ENCODE measurements at regions not wholly inside any gene's neighbourhood (a gene's known extent, or its start where the extent isn't known, plus 50 kb on each side); places are given as distances from the start of the nearest gene placed in this dataset.

DNA sequence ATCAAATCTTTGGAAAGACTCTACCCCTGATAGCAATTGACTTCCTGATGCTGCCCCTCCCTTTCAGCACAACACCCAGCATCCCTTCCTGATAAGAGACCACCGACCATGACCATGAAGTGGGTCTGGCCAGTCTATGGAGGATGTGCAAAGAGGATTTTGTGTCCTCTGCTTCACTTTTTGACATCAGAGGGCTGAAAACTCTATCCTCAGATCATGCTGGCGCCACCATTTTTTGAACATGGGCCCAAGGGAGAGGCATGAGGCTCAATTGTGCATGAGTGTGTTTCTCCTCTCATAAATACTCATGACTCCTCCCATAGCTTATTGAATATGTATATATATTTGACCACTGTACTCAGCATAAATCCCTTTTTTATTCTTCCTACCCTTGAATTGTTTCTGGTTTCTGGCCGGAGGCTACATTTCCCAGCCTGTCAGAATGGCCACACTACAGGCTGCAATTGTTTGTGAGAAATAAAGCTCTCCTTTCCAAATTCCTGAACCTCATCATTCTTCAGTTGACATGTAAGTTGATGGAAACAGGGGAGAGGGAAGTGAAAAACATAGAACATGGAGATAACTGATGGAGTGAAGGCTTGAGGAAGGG, 314.1 kb downstream of the MYCN start:
- no peak for DNase-seq (ENCODE audit: low spot score)

GRCh38 chr2:16253291-16253690, 312.9 kb downstream of the MYCN start:
- DNase-seq (ENCODE audit: low spot score) = no peak

- no peak for DNase-seq (ENCODE audit: low spot score)
These were observed 312.5 kb downstream of the MYCN start for GRCh38 chr2:16252891-16253290.

GRCh38 chr2:16252251-16252650, 311.9 kb downstream of the MYCN start:
- DNase-seq (ENCODE audit: low spot score) = no peak

GRCh38 chr2:16251511-16252225, 311.3 kb downstream of the MYCN start:
- DNase-seq (ENCODE audit: low spot score) = no peak

DNA sequence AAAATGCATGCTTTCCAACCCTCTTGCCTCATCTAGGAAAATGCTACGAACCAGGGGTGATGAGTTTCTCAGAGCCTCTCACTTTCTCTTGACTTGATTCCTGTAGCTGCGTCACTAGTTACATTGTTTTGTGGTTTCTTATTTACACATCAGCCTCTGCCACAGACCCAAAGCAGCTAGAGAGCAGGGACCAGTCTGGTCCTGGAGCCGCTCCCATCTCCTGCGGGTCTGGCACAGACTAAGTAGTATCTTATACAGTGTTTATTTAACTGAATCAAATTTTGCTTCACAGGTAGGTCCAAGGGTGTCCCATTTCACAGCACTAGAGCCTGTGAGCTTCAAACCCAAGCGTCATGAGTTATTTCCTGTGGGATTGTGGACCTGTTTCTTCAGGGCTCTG, 310.5 kb downstream of the MYCN start:
- no peak for DNase-seq (ENCODE audit: low spot score)

DNA sequence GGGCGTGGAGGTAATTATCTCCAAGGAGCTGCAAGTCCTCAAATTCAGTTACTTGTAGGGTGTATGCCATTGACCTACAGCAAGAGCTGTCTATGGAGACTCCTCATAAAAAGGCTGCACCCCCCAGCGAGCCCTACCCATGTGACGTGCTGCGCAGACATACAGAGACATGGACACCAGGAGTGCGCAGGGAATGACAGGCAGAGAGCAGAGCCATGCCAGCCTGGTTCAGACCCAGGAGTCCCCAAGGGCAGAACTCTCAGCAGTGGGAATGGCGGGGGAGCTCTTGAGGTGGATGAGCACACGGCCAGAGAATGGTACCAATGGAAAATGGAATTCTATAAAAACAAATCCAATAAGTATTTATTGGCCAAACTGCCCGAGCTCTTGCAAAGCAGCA, 310.1 kb downstream of the MYCN start:
- DNase-seq (ENCODE audit: low spot score) = no peak

- DNase-seq (ENCODE audit: low spot score) = no peak
These were observed 309.7 kb downstream of the MYCN start for GRCh38 chr2:16250056-16250425.

- DNase-seq (ENCODE audit: low spot score) = no peak
These were observed 309.1 kb downstream of the MYCN start for GRCh38 chr2:16249246-16250055.

GRCh38 chr2:16248571-16249105, 308.3 kb downstream of the MYCN start:
- no peak for DNase-seq (ENCODE audit: low spot score)

GRCh38 chr2:16247326-16248122, 307.2 kb downstream of the MYCN start:
- DNase-seq (ENCODE audit: low spot score) = no peak

GRCh38 chr2:16246911-16247310, 306.6 kb downstream of the MYCN start:
- no peak for DNase-seq (ENCODE audit: low spot score)

DNA sequence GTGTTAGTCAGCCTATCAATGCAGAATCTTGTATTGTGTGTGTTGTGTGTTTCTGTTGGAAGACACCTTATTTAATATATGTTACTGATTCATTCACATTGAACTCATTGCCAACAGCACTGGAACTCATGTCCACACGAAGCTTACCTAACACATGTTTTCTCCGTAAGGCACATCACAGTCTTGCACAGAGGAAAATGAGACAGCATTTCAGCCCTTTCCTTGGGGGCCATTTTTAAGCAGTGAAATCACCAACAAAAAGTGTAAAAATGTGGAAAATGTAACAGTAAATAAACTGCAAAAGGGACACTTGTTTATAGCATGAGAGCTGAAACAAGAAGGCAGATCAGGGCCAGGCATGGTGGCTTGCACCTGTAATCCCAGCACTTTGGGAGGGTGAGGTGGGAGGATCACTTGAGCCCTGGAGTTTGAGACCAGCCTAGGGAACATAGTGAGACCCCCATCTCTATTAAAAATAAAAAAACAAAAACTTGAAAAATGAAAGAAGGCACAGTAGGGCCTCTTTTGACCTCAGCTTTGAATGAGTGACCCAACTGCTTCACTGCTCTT, 306.0 kb downstream of the MYCN start:
- no peak for DNase-seq (ENCODE audit: low spot score)

DNA sequence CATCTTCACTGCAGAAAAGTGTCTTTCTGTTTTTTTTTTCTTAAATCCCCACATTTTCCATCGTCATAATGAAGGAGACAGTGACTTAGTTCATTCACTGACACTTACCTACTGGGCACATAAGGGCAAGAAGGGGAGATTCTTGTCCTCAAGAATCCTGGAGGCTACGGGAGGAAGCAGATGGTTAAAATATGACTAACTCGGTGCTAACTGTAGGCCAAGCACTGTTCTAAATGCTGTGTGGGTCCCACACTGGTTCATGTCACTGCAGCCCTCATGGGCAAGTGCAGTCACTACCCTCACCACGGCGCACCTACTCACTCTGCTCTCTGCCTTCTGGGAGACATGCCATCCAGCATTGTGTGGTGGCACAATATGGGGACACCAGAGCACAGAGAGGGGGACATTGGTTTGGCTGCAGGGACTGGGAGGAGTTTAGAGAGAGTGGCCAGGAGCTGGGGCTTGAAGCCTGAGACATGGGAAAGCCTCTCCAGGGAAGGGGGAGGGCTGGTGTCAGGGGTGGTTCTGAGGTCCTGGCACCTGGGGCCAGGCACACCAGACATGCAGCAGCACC, 305.2 kb downstream of the MYCN start:
- no peak for DNase-seq (ENCODE audit: low spot score)

- no peak for DNase-seq (ENCODE audit: low spot score)
These were observed 304.6 kb downstream of the MYCN start for GRCh38 chr2:16244966-16245320.

GRCh38 chr2:16244153-16244965, 304.0 kb downstream of the MYCN start:
- DNase-seq (ENCODE audit: low spot score) = no peak

DNA sequence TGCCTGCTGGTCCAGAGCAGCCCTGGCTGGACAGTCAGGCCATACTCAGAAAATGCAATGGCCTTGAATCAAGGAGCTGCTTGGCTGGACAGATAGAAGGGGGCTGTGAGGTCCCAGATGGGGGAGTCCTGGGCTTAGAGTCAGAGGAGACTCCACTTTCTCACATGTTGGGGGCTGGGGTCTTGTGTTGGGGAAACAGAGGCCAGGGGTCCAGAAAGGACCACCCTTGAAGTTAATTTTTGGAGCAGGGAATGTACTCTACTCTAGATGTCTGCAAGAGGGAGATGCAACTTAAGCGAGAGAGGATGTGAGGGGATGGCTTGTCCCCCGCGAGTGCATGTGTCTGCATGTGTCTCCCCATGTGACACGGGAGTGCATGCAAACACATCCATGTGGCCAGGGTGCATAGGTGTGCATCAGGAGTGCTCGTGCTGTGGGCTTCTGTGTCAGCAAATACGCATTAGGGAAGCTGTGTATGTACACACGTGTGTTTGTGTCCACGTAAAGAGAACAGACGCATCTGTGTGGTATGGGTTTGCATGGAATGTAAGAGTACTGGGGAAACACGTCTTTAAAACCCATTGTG, 303.2 kb downstream of the MYCN start:
- no peak for DNase-seq (ENCODE audit: low spot score)

DNA sequence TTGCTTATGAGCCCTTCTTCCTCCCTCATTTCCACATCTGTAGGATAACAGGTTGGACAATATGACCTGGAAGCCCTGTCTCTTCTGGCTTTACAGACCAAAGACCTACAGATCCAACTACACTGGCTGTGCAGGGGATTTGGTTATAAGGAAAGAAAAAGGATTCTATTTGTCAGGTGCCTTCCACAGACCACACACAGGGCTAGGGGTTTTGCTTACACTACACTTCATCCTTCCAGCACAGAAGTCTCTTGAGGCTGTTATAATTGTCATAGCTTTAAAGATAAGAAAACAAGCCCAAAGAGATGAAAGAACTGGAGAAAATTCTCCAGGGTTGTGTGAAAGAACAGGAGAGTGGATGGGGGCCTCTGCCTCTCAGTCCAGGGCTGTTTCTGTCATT, 302.6 kb downstream of the MYCN start:
- no peak for DNase-seq (ENCODE audit: low spot score)

GRCh38 chr2:16241166-16242160, 301.1 kb downstream of the MYCN start:
- DNase-seq (ENCODE audit: low spot score) = no peak
